ENCODE measurements at regions not wholly inside any gene's neighbourhood (a gene's known extent, or its start where the extent isn't known, plus 50 kb on each side); places are given as distances from the start of the nearest gene placed in this dataset.

DNA sequence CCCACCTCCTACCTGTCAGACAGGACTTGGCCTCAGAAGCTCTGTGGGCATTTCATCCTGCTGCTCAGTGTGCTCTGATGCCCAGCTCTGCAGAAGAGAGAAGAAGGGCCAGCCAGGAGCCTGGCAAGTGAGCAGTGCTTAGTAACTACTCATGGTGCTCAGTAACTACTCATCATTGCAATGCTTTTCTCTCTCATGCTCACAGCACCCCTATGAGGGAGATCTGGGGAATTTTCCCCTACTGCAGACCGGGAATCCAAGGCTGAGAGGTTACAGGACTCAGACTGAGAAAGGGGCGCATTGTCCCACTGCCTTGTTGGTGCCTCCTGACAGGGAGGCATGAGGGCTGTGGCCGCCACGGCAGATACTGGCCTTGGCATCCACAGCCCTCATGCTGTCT is 261.1 kb downstream of the C16orf95 start:
- TF ChIP-seq, protein P1, sequence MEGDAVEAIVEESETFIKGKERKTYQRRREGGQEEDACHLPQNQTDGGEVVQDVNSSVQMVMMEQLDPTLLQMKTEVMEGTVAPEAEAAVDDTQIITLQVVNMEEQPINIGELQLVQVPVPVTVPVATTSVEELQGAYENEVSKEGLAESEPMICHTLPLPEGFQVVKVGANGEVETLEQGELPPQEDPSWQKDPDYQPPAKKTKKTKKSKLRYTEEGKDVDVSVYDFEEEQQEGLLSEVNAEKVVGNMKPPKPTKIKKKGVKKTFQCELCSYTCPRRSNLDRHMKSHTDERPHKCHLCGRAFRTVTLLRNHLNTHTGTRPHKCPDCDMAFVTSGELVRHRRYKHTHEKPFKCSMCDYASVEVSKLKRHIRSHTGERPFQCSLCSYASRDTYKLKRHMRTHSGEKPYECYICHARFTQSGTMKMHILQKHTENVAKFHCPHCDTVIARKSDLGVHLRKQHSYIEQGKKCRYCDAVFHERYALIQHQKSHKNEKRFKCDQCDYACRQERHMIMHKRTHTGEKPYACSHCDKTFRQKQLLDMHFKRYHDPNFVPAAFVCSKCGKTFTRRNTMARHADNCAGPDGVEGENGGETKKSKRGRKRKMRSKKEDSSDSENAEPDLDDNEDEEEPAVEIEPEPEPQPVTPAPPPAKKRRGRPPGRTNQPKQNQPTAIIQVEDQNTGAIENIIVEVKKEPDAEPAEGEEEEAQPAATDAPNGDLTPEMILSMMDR (IDR thresholded peaks at IDR 0.05; ENCODE audit: low read depth, low read length) = no peak
- no peak for TF ChIP-seq EZH2phosphoT487 (IDR thresholded peaks at IDR 0.05; ENCODE audit: low read depth)
